ENCODE measurements at regions not wholly inside any gene's neighbourhood (a gene's known extent, or its start where the extent isn't known, plus 50 kb on each side); places are given as distances from the start of the nearest gene placed in this dataset.

GRCh38 chr10:55220975-55221374 is 419.9 kb upstream of the PCDH15 start:
- H4K20me1 ChIP-seq (ENCODE audit: control insufficient read depth, insufficient read depth) = no peaks in the 10 kb centered on the region
- TF ChIP-seq PKNOX1 (IDR thresholded peaks at IDR 0.05) (no peak), HCFC1 (IDR thresholded peaks at IDR 0.05; ENCODE audit: low read length) (no peak), ZBTB33 (IDR thresholded peaks at IDR 0.05) (no peak), NBN (IDR thresholded peaks at IDR 0.05) (no peak), ZNF217 (IDR thresholded peaks at IDR 0.05) (no peak), PAX5 (IDR thresholded peaks at IDR 0.05; ENCODE audit: borderline replicate concordance, low read depth, low read length) (no peak), MLLT1 (IDR thresholded peaks at IDR 0.05) (no peak), SUPT20H (IDR thresholded peaks at IDR 0.05; ENCODE audit: borderline replicate concordance, control insufficient read depth, low read depth, low read length) (no peak), USF2 (IDR thresholded peaks at IDR 0.05; ENCODE audit: borderline replicate concordance, low read depth, low read length) (no peak), HDAC6 (IDR thresholded peaks at IDR 0.05; ENCODE audit: unreplicated experiment) (no peak), RB1 (IDR thresholded peaks at IDR 0.05; ENCODE audit: borderline replicate concordance) (no peak), RFX5 (IDR thresholded peaks at IDR 0.05; ENCODE audit: low read depth, low read length) (no peak), CBX3 (IDR thresholded peaks at IDR 0.05; ENCODE audit: borderline replicate concordance, low read depth) (no peak), TCF7 (IDR thresholded peaks at IDR 0.05; ENCODE audit: borderline replicate concordance) (no peak), SKIL (IDR thresholded peaks at IDR 0.05; ENCODE audit: low read depth, poor library complexity, severe bottlenecking) (no peak), WRNIP1 (IDR thresholded peaks at IDR 0.05; ENCODE audit: borderline replicate concordance, low read depth, low read length) (no peak)
- intact Hi-C loops (cut with micrococcal nuclease; ENCODE audit: unreplicated experiment) = no loop called here
- no peak for DNase-seq (ENCODE audit: low read depth, low spot score)
- H3K27ac ChIP-seq (ENCODE audit: control insufficient read depth, insufficient read depth) = no peak overlapping the region
- H3K79me2 ChIP-seq (ENCODE audit: control insufficient read depth, insufficient read depth, low read length) = no peaks in the 10 kb centered on the region
- no peak overlapping the region for H3K4me2 ChIP-seq (ENCODE audit: control insufficient read depth, insufficient read depth)
- no peaks in the 10 kb centered on the region for H3K9me3 ChIP-seq (replicated peaks; ENCODE audit: control insufficient read depth, insufficient read depth, low read length)
- no peaks in the 10 kb centered on the region for H3K4me1 ChIP-seq (ENCODE audit: control insufficient read depth, insufficient read depth, low read length)
- no peak for ATAC-seq
- no peak overlapping the region for H2AFZ ChIP-seq (ENCODE audit: control insufficient read depth, low read depth, low read length)
- in situ Hi-C loops (cut with MboI) = no loop called here
- ChIA-PET POLR2A (no interaction called here), SMC1A (ENCODE audit: uncharacterized antibody, unreplicated experiment) (no interaction called here), CTCF (no interaction called here), RAD21 (ENCODE audit: unreplicated experiment) (no interaction called here)
- BruUV-seq (replicated peaks) = no TSS peak
- no peaks in the 10 kb centered on the region for H3K36me3 ChIP-seq (ENCODE audit: control insufficient read depth in 2 of 2, insufficient read depth in 2 of 2, low read length in 1 of 2)
- no peak overlapping the region for H3K4me3 ChIP-seq
- H3K9ac ChIP-seq (ENCODE audit: control insufficient read depth, insufficient read depth, low read length) = no peak overlapping the region
- no peak for FAIRE-seq
- no peaks in the 10 kb centered on the region for H3K27me3 ChIP-seq (replicated peaks in 1 of 2; ENCODE audit: control insufficient read depth in 2 of 2, insufficient read depth in 2 of 2, low read length in 1 of 2)
